ENCODE measurements at regions not wholly inside any gene's neighbourhood (a gene's known extent, or its start where the extent isn't known, plus 50 kb on each side); places are given as distances from the start of the nearest gene placed in this dataset.
"Not testable (repeated sequence)": the region's sequence is repeated elsewhere in the genome, so short reads cannot be mapped to it uniquely, and the experiment has no call there.

DNA sequence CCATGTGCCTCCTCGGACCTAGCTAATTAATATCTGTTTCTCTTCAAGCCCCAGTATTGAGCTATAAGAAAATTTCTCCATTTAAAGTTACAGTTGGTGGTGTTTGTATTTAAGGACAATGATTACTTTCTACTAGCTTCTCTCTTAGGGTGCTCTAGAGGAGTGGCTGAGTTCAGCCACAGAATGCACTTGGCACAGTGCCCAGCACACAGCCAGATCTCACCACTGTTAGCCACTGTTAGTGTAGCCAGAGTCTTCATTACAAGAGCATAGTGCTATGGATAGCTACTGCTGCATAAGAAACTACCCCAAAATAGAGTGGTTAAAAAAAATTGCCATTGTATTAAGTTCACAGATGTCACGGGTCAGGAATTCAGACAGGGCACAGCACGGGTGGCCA, 421.3 kb downstream of the BCOR start:
- DNase-seq (ENCODE audit: extremely low read depth, low read depth, low spot score) = no peak

GRCh38 chrX:39677585-39677977, 420.2 kb downstream of the BCOR start:
- no peak for DNase-seq (ENCODE audit: extremely low read depth, low read depth, low spot score)

GRCh38 chrX:39677978-39678791, 419.6 kb downstream of the BCOR start:
- no peak for DNase-seq (ENCODE audit: extremely low read depth, low read depth, low spot score)

GRCh38 chrX:39678914-39679313, 418.8 kb downstream of the BCOR start:
- no peak for DNase-seq (ENCODE audit: extremely low read depth, low read depth, low spot score)

DNA sequence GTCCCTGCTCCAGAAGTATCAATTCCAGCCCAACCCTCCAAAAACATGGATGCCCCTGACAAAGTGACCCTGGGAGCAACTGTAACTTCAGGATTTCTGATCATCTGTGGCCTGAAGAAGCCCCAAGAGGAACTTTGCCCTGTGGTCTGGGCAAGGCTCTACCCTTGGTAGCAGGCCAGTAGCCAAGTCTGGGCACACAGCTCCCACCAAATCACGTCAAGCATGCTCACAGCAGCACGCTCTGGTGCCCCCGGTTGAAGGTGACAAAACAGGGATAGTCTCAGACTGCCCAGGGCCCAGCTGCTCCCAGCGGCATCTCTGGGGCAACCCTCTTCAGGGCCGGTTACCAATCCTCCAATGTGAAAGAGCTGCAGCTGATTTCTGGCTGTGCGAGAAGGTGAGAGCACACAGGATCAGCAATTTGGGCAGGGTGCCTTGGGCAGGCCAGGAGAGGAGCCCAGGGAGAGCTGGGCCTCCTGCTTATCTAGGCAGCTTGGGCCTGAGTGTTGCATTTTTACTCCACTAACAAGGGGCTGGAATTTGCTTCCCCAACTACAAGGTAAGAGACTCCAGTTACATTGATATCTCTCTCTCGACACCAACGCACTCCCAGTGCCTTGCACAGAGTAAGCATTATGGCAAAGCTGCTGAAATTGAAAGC, 418.1 kb downstream of the BCOR start:
- DNase-seq (ENCODE audit: extremely low read depth, low read depth, low spot score) = no peak

GRCh38 chrX:39681885-39682284, 415.9 kb downstream of the BCOR start:
- no peak for DNase-seq (ENCODE audit: extremely low read depth, low read depth, low spot score)

- DNase-seq (ENCODE audit: extremely low read depth, low read depth, low spot score) = no peak
These were observed 415.0 kb downstream of the BCOR start for GRCh38 chrX:39682778-39683177.

GRCh38 chrX:39688219-39688575, 409.6 kb downstream of the BCOR start:
- no peak for DNase-seq (ENCODE audit: extremely low read depth, low read depth, low spot score)

- no peak for DNase-seq (ENCODE audit: extremely low read depth, low read depth, low spot score)
These were observed 409.0 kb downstream of the BCOR start for GRCh38 chrX:39688576-39689375.

- no peak for DNase-seq (ENCODE audit: extremely low read depth, low read depth, low spot score)
These were observed 408.2 kb downstream of the BCOR start for GRCh38 chrX:39689376-39690104.

DNA sequence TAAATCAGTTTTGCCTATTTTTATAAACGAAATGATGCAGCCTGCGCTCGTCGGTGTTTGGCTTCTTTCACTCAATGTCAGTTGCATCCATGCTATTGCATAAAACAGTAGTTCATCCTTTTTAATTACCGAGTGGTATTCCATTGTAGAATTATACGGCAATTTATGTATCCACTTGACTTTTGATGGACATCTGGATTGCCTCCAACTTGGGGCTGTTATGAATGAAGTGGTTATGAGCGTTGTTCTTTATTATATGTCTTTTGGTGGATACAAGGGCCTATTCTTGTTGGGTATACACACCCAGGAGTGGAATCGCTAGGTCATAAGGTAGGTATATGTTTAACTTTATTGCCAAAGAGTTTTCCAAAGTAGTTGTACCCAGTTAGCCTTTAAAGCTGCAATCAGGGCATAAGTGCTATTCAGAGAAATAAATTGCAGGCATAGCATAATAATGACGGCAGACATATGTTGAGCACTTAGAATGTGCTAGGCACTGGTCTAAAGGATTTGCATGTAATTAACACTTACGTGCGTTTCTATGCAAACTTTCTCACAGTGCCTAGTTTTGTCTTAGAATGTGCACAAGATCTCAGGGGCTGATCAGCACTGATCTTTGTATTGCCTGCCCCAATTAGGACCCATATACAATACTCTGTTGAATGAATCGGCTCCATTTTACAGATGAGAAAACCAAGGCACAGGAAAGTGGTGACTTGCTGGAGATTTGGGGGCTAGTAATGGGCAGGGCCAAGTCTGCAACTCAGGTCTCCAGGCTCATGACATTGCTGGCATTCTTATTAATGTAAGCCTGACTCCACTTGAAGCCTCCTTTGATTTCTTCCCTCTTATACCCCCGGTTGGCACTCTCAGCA, 407.0 kb downstream of the BCOR start:
- DNase-seq (ENCODE audit: extremely low read depth, low read depth, low spot score) = no peak

DNA sequence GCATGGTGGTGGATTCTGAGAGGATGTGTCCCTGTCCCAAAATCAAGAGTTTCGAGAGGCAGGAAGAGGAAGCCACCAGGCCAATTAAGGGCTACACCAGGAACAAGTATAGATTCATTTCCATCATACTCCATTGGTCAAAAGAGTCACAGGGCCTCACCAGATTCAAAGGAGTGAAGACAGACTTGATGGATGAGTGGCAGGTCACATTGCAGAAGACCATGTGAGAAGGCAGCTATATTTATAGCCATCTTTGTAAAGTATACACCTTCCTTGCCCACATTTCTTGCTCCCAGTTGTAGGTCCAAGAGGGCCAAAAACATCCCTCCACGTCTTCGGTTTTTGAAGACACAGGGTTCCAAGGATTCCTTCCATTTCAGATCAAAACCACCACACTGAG, 406.0 kb downstream of the BCOR start:
- no peak for DNase-seq (ENCODE audit: extremely low read depth, low read depth, low spot score)

DNA sequence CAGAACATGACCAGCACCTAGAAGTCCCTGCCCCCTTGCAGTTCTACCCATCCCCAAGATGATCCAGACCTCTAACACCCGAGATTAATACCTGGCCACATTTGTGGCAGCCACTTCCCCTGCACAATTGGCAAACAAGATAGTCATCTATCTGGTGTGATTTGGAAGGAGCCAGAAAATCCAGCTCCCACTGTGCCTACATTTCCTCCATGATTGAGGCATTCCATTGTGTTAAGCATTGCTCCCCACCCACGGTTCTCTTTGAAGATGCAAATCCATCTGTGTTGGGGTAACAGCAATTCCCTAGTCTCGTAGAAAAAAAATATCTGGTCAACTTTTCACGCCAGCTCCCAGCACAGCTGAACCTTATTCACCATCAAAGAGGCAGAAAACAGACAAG, 405.0 kb downstream of the BCOR start:
- DNase-seq (ENCODE audit: extremely low read depth, low read depth, low spot score) = no peak

DNA sequence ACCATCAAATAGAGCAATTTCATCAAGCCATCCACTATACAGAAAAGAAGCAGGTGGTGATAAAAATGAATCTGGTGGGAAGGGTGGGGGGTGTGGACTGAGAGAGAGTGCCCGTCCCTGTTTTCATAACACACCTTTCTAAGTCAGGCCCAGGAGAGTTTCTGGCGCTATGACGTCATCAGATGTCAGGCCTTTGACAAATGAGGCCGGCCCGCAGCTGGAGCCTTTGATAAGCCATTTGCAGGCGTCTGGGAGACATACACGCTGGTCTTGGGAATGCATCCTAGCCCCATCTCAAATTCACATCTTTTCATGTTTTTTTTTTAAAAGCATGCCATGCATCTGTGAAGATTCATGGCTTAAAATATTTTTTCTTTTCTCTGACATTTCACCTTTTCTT, 404.5 kb downstream of the BCOR start:
- no peak for DNase-seq (ENCODE audit: extremely low read depth, low read depth, low spot score)

- DNase-seq (ENCODE audit: extremely low read depth, low read depth, low spot score) = not testable (repeated sequence)
These were observed 395.1 kb downstream of the BCOR start for GRCh38 chrX:39702636-39703035.

- no peak for DNase-seq (ENCODE audit: extremely low read depth, low read depth, low spot score)
These were observed 394.5 kb downstream of the BCOR start for GRCh38 chrX:39703307-39703706.

GRCh38 chrX:39704590-39704989, 393.2 kb downstream of the BCOR start:
- no peak for DNase-seq (ENCODE audit: extremely low read depth, low read depth, low spot score)

GRCh38 chrX:39705290-39705689, 392.5 kb downstream of the BCOR start:
- no peak for DNase-seq (ENCODE audit: extremely low read depth, low read depth, low spot score)

DNA sequence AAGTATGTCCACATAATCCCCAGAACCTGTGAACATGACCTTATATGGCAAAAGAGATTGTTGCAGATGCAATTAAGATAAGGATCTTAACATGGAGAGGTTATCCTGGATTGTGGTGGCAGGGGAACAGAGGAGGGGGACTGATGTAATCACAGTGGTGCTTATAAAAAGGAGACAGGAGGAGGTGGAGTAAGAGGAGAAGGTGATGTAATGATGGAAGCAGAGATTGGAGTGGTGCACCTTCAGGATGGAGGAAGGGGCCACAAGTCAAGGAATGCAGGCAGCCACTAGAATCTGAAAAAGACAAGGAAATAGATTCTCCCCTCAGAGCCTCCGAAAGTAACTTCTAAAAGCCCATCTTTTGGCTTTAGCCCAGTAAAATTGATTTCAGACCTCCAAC, 388.4 kb downstream of the BCOR start:
- DNase-seq (ENCODE audit: extremely low read depth, low read depth, low spot score) = no peak

- no peak for DNase-seq (ENCODE audit: extremely low read depth, low read depth, low spot score)
These were observed 387.9 kb downstream of the BCOR start for GRCh38 chrX:39709812-39710211.

Data from glomerular endothelial cell (primary cell).